Testis (tissue), 2 donors: ENCODE measurements at regions not wholly inside any gene's neighbourhood (a gene's known extent, or its start where the extent isn't known, plus 50 kb on each side); places are given as distances from the start of the nearest gene placed in this dataset.

ENCODE experiments used
- POLR2A ChIP-seq: fragments of 450-650 bp; IDR thresholded peaks from one replicate; pipeline ENCODE4 v1.6.1; 2017; ENCODE audit warnings: antibody characterized with exemption, mild to moderate bottlenecking, moderate library complexity
- TF ChIP-seq, protein P1 (sequence below), 3 experiments: fragments of 450-650 bp in 2 of 3; fragments of 200-600 bp in 1 of 3; sonication (generic) in 1 of 3; IDR thresholded peaks; one replicate each; pipeline ENCODE4 v1.5.1; 2016 to 2019; ENCODE audit warnings: antibody characterized with exemption in 3 of 3, mild to moderate bottlenecking in 2 of 3, moderate library complexity in 1 of 3

DNA sequence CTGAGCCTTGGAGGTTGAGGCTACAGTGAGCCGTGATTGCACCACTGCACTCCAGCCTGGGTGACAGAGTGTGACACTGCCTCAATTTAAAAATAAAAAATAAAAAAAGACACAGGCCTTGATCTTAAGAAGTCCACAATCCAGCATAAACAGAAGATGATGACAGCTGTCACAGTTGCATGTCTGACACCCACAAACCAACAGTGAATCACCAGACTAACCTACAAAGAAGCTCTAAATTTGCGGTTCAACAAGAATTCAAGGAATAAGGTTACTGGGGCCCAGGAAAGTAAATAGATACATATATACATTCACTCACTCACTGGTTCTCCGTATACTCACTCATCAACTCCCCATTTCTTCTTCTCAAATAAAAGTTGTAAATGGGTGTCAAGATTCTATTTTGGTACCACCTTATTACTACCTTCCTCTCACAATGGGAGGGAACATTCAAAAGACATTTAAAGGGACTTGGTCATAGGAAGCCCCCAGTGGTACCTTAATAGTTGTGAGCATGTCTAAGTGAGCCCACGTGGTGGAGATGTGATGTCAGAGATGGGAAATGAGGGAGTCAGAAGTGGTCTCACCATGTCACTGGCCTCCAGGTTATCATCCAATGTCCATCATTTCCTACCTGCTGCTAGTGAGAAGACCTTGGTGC, 66.9 kb upstream of the PRDX6 start:
- TF ChIP-seq, protein P1, sequence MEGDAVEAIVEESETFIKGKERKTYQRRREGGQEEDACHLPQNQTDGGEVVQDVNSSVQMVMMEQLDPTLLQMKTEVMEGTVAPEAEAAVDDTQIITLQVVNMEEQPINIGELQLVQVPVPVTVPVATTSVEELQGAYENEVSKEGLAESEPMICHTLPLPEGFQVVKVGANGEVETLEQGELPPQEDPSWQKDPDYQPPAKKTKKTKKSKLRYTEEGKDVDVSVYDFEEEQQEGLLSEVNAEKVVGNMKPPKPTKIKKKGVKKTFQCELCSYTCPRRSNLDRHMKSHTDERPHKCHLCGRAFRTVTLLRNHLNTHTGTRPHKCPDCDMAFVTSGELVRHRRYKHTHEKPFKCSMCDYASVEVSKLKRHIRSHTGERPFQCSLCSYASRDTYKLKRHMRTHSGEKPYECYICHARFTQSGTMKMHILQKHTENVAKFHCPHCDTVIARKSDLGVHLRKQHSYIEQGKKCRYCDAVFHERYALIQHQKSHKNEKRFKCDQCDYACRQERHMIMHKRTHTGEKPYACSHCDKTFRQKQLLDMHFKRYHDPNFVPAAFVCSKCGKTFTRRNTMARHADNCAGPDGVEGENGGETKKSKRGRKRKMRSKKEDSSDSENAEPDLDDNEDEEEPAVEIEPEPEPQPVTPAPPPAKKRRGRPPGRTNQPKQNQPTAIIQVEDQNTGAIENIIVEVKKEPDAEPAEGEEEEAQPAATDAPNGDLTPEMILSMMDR (IDR thresholded peaks at IDR 0.05) = no peak
- TF ChIP-seq POLR2A = no peak
